T-helper 1 cell (primary cell): ENCODE measurements at regions not wholly inside any gene's neighbourhood (a gene's known extent, or its start where the extent isn't known, plus 50 kb on each side); places are given as distances from the start of the nearest gene placed in this dataset.
"Not testable (repeated sequence)": the region's sequence is repeated elsewhere in the genome, so short reads cannot be mapped to it uniquely, and the experiment has no call there.

Experiments
- DNase-seq, 5 donors: peaks; one replicate each; pipeline ENCODE4 v3.0.0-alpha.2; 2012 to 2020

DNA sequence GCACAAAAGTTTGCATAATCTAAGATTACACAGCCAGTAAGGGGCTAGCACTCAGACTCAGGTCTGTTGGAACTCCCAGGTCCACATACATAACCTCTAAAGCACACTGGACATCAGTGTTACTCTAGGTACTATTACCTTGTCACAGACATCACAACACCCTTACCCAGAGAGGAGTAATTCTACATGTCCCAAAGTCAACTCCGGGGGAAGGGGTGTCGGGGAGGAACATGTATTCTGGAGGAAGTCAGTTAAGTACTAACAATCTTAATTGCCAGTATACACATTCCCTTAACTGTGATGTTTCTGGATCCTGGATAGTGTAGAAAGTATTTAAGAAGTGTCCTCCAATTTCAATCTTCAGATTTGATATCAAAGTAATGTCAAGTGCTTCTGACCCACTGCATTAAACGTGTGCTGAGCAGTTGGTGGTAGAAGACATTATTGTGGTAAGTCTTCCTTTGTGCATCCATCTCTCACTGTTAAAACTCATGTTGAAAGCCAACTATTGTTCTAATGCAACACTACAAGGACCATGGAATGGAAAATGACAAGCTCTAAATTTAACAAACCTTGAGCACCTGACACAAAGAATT lies 155.4 kb downstream of the CRPPA start:
- DNase-seq, result no peak

DNA sequence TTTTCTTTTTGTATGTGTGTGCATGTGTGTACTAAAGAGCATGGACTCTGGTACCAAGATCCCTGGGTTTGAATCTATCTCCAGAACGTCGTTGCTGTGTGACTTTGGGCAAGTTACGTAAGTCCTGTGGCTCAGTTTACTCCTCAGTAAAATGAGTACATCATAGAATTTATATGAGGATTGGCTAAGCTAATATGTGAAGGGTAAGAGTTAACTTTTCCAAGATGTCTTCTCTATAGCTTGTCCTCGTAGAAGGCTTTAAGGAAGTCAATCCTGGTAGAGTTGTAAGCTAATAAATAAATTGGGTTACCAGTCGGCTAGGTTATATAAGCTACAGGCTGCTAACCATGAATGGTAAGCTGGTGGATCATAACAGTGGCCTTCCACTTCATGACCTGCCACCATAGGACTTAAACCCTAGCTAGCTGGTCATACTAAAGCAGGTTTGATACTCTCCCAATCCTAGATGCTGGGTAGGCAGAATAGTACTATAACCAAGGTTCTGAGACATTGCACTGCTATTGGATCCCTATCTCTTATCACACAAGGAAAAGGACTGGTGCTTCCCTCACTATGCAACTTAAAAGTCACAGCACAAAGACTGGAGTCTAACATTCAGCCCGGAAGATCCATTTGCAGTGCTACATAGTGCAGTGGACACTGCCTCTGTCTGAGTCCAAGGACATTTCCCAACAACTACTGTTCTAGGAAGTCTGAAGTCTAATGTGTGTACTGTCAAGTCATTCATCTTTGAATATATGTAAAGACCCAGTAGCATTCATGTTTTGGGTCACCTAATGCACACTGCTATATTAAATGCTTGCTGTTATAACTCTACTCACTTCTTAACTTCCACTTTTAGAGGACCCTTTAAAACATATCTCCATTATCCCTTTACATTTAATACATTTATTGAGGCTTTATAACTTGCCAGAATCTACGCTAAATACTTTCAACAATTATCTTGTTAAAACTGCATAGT lies 156.2 kb downstream of the CRPPA start:
- no peak for DNase-seq

DNA sequence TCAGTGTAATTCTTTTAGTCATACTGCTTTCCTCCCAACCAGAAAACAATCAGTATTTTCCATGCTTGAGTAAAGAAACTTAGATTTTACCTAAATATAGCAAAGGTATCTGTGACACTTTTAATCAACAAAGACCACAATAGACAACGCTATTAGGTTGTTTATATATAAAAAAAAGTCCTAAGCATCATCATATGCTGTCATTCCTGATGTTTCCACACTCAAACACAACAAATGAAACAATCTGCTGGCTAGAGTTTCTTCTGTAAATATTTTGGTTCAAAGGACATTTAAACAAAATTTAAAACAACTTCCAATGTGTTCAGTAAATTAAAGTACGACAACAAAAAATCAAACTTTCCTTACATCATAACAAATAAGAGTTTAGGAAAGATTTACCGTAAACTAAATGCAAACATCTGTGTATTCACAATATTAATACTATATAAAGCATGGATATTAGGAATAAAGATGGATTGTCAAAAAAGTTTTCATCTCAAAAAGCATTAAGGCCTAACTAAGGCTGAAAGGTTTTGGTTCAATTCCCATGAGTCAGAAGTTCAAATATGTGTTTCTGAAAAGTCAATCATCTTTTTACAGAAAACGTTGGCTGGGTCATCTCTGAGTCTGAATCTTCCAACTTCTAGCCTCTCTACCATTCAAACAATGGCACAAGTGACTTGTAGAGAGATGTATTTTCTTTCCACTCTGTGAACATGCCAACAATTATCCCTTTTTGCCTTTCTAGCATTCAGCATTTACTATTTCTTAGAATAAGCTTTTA lies 157.1 kb downstream of the CRPPA start:
- DNase-seq, result no peak

DNA sequence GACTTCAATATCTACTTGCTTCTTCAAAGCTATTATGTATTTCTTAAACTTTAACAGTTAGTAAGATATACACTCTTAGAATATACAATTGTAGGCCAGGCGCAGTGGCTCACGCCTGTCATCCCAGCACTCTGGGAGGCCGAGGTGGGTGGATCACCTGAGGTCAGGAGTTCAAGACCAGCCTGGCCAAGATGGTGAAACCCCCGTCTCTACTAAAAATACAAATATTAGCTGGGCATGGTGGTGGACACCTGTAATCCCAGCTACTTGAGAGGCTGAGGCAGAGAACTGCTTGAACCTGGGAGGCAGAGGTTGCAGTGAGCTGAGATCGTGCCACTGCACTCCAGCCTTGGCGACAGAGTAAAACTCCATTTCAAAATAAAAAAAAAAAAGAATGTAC lies 158.0 kb downstream of the CRPPA start:
- DNase-seq, result not testable (repeated sequence)

DNA sequence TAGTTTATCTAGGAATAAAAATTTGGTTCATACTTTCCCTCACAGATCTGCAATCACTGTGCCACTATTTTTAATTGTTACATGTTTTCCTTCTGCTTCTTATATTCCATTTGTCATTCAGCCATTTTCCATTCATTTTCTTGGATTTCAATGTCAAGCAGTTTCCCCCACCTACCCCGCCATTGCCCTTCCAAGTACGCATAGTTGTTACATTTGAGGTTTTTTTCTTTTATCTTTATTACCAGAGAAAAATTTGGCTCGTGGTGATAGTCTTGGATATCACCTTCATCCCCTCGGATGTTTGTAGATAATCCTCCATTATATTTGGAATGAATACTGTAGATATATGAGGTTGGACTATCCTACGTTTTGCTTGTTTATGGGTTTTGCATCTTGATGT lies 159.7 kb downstream of the CRPPA start:
- DNase-seq, result no peak

DNA sequence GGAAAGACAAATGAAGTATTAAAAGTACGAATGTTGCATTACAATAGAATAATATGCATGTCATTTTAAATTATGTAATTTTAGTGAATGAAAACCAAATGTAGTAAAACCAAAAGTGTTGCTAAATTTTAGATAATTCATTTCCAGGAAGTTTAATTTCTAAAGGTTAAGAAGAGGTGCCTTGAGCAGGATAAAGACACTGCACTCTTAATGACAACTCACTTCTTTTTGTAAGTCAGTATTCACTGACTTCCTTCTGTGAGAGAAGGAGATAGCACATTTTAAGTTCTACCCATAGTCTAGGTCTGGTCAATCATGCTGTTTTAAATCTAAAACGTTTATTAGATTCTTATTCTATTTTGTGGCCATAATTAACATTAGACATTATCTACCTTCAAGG lies 160.2 kb downstream of the CRPPA start:
- DNase-seq, result no peak

DNA sequence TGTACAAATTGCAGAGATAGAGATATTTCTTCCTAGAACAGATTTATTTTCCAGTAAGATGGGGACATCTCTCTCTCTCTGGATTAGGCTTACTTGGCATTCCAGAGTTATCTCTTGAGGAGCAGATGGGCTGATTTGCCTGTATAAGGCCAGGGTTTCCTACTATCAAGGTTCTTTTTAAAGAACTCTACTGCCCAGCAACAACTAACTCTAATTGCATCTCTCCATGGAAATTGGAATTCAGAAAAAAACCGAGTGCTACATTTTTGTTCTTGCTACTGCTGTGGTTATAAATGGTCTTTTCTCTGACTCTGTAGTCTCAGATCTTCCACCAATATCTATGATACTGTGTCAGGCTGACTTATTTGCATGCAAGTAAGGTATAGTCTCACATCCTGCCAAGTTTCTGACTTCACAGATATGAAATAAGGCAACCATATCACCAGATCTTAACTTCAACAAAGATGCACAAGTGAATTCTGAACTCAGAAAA lies 161.1 kb downstream of the CRPPA start:
- no peak for DNase-seq

DNA sequence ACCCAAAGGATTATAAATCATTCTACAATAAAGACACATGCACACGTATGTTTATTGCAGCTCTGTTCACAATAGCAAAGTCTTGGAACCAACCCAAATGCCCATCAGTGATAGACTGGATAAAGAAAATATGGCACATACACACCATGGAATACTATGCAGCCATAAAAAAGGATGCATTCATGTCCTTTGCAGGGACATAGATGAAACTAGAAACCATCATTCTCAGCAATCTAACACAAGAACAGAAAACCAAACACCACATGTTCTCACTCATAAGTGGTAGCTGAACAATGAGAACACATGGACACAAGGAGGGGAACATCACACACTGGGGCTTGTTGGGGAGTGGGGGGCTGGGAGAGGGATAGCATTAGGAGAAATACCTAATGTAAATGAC lies 164.9 kb downstream of the CRPPA start:
- DNase-seq, result not testable (repeated sequence)

DNA sequence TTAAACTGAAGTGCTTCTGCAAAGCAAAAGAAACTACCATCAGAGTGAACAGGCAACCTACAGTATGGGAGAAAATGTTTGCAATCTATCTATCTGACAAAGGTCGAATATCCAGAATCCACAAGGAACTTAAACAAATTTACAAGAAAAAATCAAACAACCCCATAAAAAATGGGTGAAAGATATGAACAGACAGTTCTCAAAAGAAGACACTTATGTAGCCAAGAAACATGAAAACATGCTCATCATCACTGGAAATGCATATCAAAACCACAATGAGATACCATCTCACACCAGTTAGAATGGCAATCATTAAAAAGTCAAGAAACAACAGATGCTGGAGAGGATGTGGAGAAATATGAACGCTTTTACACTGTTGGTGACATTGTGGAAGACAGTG lies 165.4 kb downstream of the CRPPA start:
- DNase-seq, result not testable (repeated sequence)

DNA sequence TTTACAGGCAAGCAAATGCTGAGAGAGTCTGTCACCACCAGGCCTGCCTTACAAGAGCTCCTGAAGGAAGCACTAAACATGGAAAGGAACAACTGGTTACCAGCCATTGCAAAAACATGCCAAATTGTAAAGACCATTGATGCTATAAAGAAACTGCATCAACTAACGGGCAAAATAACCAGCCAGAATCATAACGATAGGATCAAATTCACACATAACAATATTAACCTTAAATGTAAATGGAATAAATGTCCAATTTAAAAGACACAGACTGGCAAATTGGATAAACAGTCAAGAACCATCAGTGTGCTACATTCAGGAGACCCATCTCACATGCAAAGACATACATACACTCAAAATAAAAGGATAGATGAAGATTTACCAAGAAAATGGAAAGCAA lies 170.7 kb downstream of the CRPPA start:
- DNase-seq, result not testable (repeated sequence)

DNA sequence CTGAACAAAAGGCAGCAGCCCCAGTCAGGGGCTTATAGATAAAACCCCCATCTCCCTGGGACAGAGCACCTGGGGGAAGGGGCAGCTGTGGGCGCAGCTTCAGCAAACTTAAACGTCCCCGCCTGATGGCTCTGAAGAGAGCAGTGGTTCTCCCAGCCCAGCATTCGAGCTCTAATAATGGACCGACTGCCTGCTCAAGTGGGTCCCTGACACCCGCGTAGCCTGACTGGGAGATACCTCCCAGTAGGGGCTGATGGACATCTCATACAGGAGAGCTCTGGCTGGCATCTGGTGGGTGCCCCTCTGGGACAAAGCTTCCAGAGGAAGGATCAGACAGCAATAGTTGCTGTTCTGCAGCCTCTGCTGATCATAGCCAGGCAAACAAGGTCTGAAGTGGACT lies 172.1 kb downstream of the CRPPA start:
- not testable (repeated sequence) for DNase-seq

DNA sequence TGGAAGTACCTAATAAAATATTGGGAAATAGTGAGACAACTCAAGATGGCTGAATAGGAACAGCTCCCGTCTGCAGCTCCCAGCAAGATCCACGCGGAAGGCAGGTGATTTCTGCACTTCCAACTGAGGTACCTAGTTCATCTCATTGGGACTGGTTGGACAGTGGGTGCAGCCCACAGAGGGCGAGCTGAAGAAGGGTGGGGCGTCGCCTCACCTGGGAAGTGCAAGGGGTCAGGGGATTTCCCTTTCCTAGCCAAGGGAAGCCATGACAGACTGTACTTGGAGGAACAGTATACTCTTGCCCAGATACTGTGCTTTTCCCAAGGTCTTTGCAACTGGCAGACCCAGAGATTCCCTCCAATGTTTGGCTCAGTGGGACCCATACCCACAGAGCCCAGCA lies 172.8 kb downstream of the CRPPA start:
- DNase-seq, result not testable (repeated sequence)

DNA sequence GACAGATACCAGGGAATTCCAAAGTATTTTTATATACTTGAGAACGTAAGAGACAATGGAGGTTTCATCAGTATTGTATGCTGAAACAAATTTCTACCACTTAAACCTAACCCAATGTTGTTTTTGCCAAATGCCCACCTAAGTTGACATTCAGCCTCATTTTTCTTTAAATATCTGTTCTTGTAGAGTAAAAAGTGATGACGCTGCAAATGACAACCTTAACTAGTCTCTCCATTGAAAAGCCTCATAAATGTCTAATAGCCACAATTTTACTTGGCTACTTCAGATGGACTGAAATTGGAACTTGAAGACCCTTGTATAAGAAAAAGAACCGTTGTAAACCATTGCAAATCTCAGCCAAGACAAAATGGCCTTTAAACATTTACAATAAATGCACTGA lies 176.9 kb downstream of the CRPPA start:
- no peak for DNase-seq

DNA sequence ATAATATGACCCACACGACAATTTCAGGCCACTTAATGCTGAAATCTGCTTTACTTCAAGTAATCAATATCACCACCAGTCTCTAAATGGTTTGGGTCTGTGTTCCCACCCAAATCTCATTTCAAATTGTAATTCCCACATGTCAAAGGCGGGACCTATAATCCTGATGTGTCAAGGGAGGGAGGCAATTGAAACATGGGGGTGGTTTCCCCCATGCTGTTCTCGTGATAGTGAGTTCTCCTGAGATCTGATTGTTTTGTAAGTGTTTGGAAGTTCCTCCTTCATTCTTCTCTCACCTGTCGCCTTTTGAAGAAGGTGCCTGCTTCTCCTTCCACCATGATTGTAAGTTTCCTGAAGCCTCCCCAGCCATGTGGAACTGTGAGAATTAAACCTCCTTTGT lies 178.4 kb downstream of the CRPPA start:
- no peak for DNase-seq

DNA sequence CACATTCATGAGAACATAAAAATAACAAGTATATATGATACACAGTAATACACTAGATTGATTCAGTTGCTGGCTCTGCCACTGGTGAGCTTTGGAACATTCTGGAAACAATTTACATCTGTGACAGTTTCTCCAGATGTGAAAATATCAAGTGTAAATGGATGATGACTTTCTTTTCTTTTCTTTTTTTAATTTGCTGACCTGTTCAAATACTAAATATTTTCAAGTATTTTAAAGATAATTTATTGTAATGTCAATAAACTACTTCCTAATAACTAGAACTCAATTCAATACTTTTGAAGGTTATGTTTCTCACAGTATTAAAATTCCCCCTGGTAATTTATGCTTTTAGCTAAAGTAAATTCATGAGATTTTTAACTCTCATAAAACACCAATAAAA lies 180.3 kb downstream of the CRPPA start:
- no peak for DNase-seq

DNA sequence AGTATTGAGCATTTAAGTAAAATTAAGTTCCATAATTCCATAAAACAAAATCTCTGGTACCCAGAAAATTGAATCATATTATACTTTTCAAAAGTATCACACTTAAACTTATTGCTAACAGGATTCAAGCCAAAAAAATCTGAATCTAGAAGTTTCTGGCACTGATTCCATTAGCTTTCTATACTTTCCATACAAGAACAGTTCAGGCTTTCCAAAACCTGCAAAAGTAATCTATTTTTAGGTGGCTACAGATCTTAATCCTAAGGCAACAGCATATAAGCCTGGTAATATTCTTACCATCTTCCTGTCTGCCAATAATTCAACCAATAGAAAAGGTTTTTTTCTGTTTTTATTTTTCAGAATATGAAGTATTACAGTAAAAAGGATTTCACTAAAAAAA lies 185.0 kb downstream of the CRPPA start:
- DNase-seq, result no peak

DNA sequence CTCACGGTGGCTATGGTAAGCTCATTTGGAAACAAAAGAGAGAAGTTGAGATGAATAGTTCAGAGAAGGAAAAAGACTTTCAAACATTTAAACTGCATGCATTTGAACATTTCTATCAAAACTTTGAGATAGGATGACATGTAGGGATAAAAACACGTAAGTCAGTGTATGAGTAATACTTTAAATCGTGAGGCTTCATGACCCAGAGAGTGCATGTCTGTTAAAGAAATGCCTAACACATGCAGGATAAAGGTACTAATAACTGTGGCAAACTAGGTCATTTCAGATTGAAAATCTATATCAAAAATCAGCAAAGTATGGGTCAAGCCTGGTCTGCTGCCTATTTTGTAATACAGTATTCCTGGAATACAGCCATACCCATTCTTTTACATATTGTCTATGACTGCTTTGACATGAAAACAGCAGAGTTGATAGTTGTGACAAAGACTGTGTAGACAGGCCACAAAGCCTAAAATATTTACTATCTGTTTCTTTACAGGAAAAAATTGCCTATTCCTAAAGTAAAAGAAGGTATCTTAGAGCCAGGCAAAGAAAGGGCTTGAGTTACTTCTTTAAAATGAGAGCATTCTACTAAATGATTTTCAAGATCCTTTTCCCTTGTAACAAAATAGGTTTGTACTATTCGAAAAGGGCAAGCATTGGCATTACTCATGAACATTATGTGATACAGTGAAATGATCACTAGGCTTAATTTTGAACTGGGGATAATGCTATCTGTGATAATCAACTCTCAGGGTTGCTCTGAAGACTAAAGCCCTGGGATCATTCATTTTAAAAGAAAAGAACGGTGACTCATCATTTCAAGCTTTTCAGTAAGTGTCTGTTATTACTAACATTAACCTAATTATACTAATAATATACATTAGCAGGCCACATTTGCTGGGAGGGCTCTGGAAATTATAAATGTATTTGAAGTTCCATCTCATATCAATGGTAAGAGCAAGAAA lies 185.9 kb downstream of the CRPPA start:
- DNase-seq, result no peak

DNA sequence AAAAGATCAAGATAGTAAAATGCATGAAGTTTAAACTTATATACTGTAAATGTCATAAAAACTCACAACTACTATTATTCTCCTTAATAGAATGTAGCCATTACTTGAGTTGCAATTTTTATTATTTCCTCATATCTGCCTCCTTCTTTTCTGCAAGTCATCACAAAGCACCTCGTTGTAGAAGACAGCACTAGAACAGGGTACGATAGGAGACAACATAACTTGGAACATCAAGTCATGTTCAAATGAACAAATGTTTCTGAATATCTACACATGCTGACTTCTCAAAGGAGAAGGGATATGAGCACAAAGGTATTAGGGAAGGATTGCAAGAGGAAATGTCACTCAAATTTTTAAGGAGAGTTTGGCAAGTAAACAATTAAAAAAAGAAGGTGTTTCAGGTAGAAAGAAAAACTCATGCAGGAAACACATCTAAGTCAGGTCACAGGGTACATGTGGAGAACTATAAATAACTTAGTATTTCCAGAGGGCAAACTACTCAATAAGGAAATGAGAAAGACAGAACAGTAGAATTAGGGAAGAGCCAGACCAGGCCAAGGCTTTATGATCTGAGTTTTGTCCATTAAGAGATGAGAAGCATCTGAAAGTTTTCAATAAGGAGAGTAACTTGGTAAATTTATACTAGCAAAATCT lies 186.7 kb downstream of the CRPPA start:
- no peak for DNase-seq

DNA sequence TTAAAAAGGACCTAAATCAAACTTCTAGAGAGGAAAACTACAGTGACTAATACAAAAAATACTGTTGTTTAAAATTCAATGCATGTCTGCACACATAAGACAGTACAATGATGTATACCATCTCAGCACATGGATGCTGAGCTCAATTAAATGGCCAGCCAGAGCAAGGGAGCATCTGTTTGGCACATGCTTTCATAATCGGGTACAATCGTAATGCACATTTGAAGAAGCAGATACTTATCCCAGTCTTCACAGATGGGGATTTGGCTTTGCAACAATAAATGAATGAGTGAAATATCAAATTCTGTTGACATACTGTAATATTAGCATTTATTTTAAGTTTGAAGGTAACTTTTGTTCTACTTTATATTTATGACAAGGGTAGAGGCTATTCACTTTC lies 187.8 kb downstream of the CRPPA start:
- no peak for DNase-seq

DNA sequence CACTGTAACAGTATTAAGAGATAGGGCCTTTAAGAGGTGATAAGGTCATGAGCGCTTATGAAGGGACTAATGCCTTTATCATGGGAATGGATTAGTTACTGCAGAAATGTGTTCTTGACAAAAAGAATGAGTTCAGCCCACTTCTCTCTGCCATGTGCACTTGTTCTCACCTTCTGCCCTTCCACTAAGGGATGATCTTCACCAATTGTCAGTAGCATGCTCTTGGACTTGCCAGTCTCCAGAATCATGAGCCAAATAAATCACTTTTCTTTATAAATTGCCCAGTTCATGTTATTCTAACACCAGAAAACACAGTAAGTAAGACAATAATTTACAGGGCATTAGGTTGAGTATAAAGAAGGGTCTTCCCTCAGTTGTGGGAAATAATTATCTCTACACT lies 189.1 kb downstream of the CRPPA start:
- DNase-seq, result no peak

DNA sequence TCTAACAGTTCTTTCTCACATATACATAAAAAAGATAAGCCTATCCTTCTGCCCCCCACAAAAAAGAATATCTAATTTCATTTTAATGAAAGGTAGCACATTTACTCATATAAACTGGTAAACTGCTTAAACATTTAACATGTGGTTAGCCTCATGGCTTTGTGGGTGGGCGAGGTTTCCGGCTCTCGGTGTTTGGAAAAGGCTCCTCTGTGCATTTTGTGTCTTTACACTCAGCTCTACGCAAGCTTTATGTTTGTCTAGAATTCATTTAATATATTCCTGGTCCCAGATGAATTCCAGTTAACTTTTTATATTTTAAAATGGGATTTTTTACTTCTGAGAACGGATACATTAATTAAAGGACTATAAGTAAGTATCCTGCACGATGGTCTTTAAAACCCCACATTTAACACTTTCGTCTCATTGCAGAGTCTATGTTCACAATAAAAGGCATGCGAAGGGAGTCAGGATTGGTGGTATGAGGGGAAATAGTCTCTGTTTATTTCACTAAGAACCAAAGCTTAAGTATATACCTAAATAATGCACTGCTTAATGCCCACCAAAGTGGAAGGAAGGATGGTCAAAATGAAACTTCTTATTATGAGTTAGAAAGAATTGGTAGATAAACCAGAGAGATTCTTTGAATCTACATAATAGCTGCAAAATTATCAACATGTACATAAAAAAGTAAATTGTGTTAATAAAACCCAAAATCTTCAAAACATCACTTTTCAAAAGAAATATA lies 197.2 kb downstream of the CRPPA start:
- peak in 2 of 5 donors; percentile 1 to 46 for DNase-seq
